Tibial nerve (tissue), 4 donors: ENCODE measurements at regions not wholly inside any gene's neighbourhood (a gene's known extent, or its start where the extent isn't known, plus 50 kb on each side); places are given as distances from the start of the nearest gene placed in this dataset.

Experiments
- EP300 ChIP-seq, 2 donors: sonication (generic); formaldehyde crosslinking; IDR thresholded peaks; one replicate each; pipeline ENCODE4 v1.6.1; 2017; ENCODE audit warnings: antibody characterized with exemption in 2 of 2, mild to moderate bottlenecking in 1 of 2
- TF ChIP-seq, protein P1 (sequence below), 5 experiments: fragments of 200-600 bp in 3 of 5; fragments of 450-650 bp in 2 of 5; sonication (generic) in 3 of 5; IDR thresholded peaks; one replicate each; pipeline ENCODE4 v1.5.1; 2016 to 2019; ENCODE audit warnings: antibody characterized with exemption in 5 of 5, mild to moderate bottlenecking in 3 of 5, moderate library complexity in 2 of 5

DNA sequence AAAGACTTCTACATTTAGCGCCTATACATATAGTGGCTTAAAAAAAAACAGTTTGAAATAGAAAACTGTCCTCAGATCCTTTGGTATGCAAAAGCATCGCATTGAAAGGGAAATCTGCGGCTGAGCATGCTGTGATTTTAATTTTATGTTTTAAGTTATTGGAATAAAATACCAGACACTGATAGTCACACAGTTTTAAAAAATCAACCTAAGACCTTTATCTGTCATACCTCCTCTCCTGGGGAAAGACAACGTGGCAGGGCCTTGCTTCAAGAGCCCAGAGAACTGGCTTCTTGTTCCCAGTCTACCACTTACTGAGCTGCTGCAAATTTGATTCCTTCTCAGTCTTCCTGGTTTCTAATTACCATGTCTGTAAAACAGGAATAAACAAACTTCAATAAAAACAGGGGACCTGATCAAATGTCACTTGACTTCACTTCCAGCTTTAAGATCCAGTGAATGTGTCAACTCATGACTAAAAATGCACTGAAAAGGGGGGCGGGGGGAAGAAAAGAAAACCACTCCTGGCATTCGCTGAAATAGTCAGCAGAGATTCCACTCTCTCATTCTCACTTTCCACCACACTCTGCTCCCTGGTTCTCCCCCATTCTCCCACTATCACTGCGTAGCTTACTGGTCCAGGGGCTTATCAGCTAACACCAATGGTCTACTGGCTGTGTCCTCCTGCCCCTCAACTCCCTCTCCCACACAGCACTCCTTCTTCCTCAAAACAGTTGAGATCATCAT lies 494.7 kb upstream of the MARCKS start:
- TF ChIP-seq, protein P1, sequence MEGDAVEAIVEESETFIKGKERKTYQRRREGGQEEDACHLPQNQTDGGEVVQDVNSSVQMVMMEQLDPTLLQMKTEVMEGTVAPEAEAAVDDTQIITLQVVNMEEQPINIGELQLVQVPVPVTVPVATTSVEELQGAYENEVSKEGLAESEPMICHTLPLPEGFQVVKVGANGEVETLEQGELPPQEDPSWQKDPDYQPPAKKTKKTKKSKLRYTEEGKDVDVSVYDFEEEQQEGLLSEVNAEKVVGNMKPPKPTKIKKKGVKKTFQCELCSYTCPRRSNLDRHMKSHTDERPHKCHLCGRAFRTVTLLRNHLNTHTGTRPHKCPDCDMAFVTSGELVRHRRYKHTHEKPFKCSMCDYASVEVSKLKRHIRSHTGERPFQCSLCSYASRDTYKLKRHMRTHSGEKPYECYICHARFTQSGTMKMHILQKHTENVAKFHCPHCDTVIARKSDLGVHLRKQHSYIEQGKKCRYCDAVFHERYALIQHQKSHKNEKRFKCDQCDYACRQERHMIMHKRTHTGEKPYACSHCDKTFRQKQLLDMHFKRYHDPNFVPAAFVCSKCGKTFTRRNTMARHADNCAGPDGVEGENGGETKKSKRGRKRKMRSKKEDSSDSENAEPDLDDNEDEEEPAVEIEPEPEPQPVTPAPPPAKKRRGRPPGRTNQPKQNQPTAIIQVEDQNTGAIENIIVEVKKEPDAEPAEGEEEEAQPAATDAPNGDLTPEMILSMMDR (IDR thresholded peaks at IDR 0.05) = no peak
- TF ChIP-seq EP300 (IDR thresholded peaks at IDR 0.05) = no peak
